ENCODE measurements at regions not wholly inside any gene's neighbourhood (a gene's known extent, or its start where the extent isn't known, plus 50 kb on each side); places are given as distances from the start of the nearest gene placed in this dataset.

- DNase-seq (ENCODE audit: low read depth in 3 of 3), result no peak
Observed at GRCh38 chr15:93486407-93487117, 397.6 kb upstream of the RGMA start.

GRCh38 chr15:93485438-93486327 is 396.7 kb upstream of the RGMA start:
- no peak for DNase-seq (ENCODE audit: low read depth in 3 of 3)

GRCh38 chr15:93483923-93484322 is 394.9 kb upstream of the RGMA start:
- DNase-seq (ENCODE audit: low read depth in 3 of 3), result no peak

GRCh38 chr15:93482731-93483130 is 393.7 kb upstream of the RGMA start:
- DNase-seq (ENCODE audit: low read depth in 3 of 3), result no peak

GRCh38 chr15:93479715-93480114 is 390.7 kb upstream of the RGMA start:
- no peak for DNase-seq (ENCODE audit: low read depth in 3 of 3)

GRCh38 chr15:93478947-93479346 is 389.9 kb upstream of the RGMA start:
- DNase-seq (ENCODE audit: low read depth in 3 of 3), result no peak

- no peak for DNase-seq (ENCODE audit: low read depth in 3 of 3)
Observed at GRCh38 chr15:93477721-93478120, 388.7 kb upstream of the RGMA start.

GRCh38 chr15:93477188-93477587 is 388.2 kb upstream of the RGMA start:
- DNase-seq (ENCODE audit: low read depth in 3 of 3), result no peak

- no peak for DNase-seq (ENCODE audit: low read depth in 3 of 3)
Observed at GRCh38 chr15:93476491-93477177, 387.6 kb upstream of the RGMA start.

- no peak for DNase-seq (ENCODE audit: low read depth in 3 of 3)
Observed at GRCh38 chr15:93474728-93475127, 385.7 kb upstream of the RGMA start.

GRCh38 chr15:93469994-93470393 is 381.0 kb upstream of the RGMA start:
- no peak for DNase-seq (ENCODE audit: low read depth in 3 of 3)

- DNase-seq (ENCODE audit: low read depth in 3 of 3), result no peak
Observed at GRCh38 chr15:93467337-93467736, 378.3 kb upstream of the RGMA start.

- no peak for DNase-seq (ENCODE audit: low read depth in 3 of 3)
Observed at GRCh38 chr15:93466380-93466779, 377.4 kb upstream of the RGMA start.

- DNase-seq (ENCODE audit: low read depth in 3 of 3), result no peak
Observed at GRCh38 chr15:93462690-93463089, 373.7 kb upstream of the RGMA start.

GRCh38 chr15:93460717-93461116 is 371.7 kb upstream of the RGMA start:
- DNase-seq (ENCODE audit: low read depth in 3 of 3), result no peak

GRCh38 chr15:93459396-93459795 is 370.4 kb upstream of the RGMA start:
- DNase-seq (ENCODE audit: low read depth in 3 of 3), result no peak

- DNase-seq (ENCODE audit: low read depth in 3 of 3), result no peak
Observed at GRCh38 chr15:93458597-93458996, 369.6 kb upstream of the RGMA start.

GRCh38 chr15:93454788-93455187 is 365.8 kb upstream of the RGMA start:
- DNase-seq (ENCODE audit: low read depth in 3 of 3), result no peak

GRCh38 chr15:93452537-93453211 is 363.7 kb upstream of the RGMA start:
- no peak for DNase-seq (ENCODE audit: low read depth in 3 of 3)

GRCh38 chr15:93451822-93452221 is 362.8 kb upstream of the RGMA start:
- no peak for DNase-seq (ENCODE audit: low read depth in 3 of 3)

GRCh38 chr15:93451265-93451664 is 362.3 kb upstream of the RGMA start:
- DNase-seq (ENCODE audit: low read depth in 3 of 3), result no peak

GRCh38 chr15:93449798-93450197 is 360.8 kb upstream of the RGMA start:
- no peak for DNase-seq (ENCODE audit: low read depth in 3 of 3)

All from stimulated activated CD4-positive, alpha-beta T cell treated with anti-CD3 and anti-CD28 coated beads, TNF-alpha, amount 100 ng/mL, for 48 hours (primary cell).